Fibroblast of pulmonary artery (primary cell): ENCODE measurements at regions not wholly inside any gene's neighbourhood (a gene's known extent, or its start where the extent isn't known, plus 50 kb on each side); places are given as distances from the start of the nearest gene placed in this dataset.

Experiments used
- DNase-seq: peaks from one replicate; pipeline ENCODE4 v3.0.0-alpha.2; 2010; ENCODE audit warnings: low read depth
- H3K4me3 ChIP-seq: replicated peaks from 2 replicates; pipeline ENCODE4 v1.5.1; 2011; ENCODE audit warnings: low read depth, mild to moderate bottlenecking, control low read depth, low read length, moderate library complexity
- CTCF ChIP-seq: IDR thresholded peaks from 2 replicates; pipeline ENCODE4 v1.5.1; 2011; ENCODE audit warnings: mild to moderate bottlenecking, control low read depth, low read length, inconsistent platforms; ENCODE audit errors: missing control alignments

- TF ChIP-seq CTCF, result no peak
- no peak overlapping the region for H3K4me3 ChIP-seq
- no peak for DNase-seq
These were observed 1997.7 kb downstream of the MAT2B start for GRCh38 chr5:165502893-165503691.

GRCh38 chr5:165504674-165505073 lies 1999.3 kb downstream of the MAT2B start:
- no peak for TF ChIP-seq CTCF
- H3K4me3 ChIP-seq, result no peak overlapping the region
- no peak for DNase-seq

GRCh38 chr5:165508286-165508685 lies 2002.9 kb downstream of the MAT2B start:
- DNase-seq, result no peak
- TF ChIP-seq CTCF, result no peak
- no peak overlapping the region for H3K4me3 ChIP-seq

DNA sequence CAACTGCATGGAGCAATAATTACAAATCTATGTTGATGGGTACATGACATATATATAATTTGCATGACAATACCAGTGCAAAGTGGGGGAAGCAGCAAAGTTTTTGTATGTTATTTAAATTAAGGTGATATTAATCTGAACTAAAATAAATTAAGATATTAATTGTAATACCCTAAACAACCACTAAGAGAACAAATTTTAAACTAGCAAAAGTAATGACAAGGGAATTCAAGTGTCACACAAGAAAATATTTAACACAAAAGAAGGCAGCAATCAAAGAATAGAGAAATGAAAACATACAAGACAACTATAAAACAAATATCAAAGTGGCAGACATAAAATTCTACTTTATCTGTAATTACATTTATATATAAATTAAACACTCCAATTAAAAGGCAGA lies 2003.4 kb downstream of the MAT2B start:
- no peak for TF ChIP-seq CTCF
- no peak for DNase-seq
- H3K4me3 ChIP-seq, result no peak overlapping the region

DNA sequence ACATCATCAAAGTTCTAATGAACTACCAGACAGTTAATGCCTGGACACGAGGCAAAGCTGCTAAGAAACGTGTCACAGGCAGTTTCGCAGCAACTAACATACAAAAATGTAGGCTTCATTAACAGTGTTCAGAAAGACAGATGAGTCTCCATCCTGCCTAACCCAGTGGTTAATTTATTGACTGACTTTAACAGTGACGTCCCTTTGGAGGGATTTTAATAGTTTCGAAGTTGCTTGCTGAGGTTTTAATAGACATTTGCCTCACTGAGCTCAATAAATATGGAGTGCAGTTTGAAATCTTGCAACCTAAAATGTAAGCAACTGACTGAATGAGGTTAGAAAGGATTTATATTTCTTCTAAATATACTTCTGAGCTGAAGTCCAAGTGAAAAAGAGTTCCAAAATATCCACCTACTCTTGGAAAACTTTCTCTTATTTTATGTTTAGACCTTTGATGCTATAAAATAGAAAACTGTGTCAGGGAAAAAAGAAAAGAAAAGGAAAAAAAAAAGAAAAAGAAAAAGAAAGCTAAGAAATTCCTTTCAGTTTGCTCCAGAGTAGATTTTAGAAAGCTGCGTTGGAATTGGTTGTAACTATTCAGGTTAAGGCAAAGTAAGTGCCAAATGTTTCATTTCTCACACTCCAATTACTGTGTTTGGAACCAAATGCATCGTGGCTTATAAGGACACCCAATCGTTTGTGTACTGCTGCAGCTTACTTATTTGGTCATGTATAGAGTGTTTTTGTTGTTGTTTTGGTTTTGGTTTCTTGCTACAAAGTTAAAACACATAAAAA lies 2016.6 kb downstream of the MAT2B start:
- TF ChIP-seq CTCF, result no peak
- no peak overlapping the region for H3K4me3 ChIP-seq
- DNase-seq, result no peak

GRCh38 chr5:165525271-165525670 lies 2019.9 kb downstream of the MAT2B start:
- no peak overlapping the region for H3K4me3 ChIP-seq
- no peak for TF ChIP-seq CTCF
- DNase-seq, result peak; percentile 44
